Hematopoietic multipotent progenitor cell (in vitro differentiated cells): ENCODE measurements at regions not wholly inside any gene's neighbourhood (a gene's known extent, or its start where the extent isn't known, plus 50 kb on each side); places are given as distances from the start of the nearest gene placed in this dataset.
A peak's percentile ranks its signal among the peaks of the same experiment; 100 is the strongest.

Experiments
- DNase-seq, 3 donors: peaks; one replicate each; pipeline ENCODE4 v3.0.0-alpha.2; 2011 to 2015; ENCODE audit warnings: low read depth in 2 of 3, low spot score in 2 of 3

GRCh38 chr7:38002689-38003088, 82.2 kb downstream of the EPDR1 start:
- no peak for DNase-seq

DNA sequence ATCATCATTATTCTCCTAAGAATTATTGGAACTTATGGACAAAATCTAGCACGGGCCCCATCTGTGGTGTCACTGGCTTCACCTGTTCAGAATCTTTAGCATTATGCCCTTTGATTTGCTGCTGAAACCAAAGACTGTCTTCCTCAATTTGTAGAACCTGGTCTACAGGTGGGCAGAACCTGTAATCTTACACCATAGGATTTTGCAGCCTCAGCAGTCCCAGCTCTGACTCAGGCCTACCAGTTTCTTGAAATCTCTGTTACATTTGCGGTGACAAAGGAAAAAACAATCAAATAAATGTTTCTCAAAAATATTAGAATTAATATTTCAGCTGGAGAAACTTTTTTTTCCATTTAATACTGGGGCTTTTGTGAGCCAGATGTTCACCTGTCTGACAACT, 86.1 kb downstream of the EPDR1 start:
- DNase-seq, result no peak

GRCh38 chr7:38007096-38007495, 86.7 kb downstream of the EPDR1 start:
- DNase-seq, result no peak

DNA sequence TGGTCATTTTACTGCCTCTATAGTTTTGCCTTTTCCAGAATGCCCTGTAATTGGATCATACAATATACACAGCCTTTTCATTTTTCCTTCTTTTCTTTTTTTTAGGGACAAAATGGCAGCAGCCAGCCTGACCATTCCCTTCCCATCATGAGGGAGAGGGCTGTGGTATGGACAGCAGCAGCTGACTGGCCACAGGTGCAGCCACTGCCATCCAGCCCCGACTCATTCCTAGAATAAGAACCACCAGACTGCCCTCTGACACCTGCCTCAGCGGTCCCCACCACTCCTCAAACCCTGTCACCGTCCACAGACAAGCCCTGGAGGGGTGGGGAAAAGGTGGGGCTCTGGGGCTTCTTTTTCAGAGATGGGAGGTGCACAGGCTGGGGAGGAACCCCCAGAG, 92.8 kb downstream of the EPDR1 start:
- DNase-seq, result no peak

- DNase-seq, result no peak
Observed at GRCh38 chr7:38016567-38016966, 96.1 kb downstream of the EPDR1 start.

GRCh38 chr7:38017320-38017719, 96.9 kb downstream of the EPDR1 start:
- DNase-seq, result no peak

DNA sequence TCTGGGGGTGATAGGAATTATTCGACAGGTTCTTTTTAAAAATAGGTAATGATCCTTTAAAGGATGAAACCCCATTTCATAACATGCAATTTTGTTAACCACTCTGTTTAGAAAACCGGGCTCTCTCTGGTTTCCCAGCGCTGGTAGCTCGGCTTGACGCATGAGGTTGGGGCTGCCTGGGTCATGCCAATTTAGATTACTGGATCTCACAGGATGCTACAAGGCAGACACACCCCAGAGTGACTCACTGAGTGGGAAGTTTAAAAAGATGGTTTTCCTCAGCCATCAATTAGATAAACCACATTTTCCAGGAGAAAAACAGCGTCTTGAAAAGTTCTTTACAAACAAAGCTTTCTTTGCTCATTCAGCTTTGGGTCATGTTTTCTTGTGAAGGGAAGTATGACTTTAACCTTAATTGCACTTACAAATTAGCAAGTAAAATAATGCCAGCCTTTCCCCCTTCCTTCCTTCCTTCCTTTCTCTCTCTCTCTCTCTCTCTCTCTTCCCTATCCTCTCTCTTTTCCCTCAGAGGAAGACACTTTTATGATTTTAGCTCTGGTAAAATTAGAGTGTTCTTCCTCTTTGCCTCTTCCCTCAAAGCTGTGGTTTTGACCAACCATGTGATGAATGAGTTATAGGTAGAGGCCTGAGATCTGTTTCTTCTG, 99.8 kb downstream of the EPDR1 start:
- DNase-seq, result peak in 2 of 3 donors; percentile 10 to 29

DNA sequence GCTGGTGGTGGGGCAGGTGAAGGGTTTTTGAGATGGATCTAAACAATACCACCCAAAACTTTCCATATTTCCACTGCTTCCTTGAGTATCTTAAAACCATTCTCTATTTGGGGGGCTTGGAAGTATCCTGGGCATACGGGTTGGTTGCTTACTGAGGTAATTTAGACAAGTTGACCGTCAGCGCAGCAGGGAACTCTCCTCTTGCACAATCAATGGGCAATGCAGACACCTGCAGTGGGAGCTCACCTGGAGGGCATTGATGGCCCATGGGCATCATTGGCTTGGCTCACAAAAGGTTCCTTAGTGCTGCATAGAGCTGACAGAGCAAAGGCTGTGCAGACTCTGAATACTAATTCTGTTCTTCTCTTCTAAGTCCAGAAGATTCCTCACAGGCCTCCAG, 101.5 kb downstream of the EPDR1 start:
- no peak for DNase-seq

GRCh38 chr7:38025815-38026214, 105.4 kb downstream of the EPDR1 start:
- no peak for DNase-seq

DNA sequence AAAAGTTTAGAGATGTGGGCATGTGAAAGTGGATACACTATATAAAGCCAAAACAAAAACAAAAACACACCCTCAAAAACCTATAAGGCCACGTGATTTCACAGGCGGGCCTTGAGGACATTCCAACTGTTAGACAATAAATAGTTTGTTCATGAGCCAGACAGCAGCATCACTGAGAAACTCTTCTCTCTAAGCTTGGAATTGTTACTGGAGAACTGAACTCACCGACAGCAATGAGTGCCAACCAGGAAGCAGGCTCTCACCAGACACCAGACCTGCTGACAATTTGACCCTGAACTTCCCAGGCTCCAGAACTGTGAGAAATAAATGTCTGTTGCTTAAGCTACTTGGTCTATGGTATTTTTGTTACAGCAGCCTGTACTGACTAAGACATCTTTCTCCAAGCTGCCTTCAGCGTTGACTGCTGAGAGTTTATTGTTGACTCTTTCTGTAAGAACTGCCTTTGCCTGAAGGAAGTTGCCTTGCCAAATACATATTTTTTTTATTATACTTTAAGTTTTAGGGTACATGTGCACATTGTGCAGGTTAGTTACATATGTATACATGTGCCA, 107.5 kb downstream of the EPDR1 start:
- DNase-seq, result no peak

DNA sequence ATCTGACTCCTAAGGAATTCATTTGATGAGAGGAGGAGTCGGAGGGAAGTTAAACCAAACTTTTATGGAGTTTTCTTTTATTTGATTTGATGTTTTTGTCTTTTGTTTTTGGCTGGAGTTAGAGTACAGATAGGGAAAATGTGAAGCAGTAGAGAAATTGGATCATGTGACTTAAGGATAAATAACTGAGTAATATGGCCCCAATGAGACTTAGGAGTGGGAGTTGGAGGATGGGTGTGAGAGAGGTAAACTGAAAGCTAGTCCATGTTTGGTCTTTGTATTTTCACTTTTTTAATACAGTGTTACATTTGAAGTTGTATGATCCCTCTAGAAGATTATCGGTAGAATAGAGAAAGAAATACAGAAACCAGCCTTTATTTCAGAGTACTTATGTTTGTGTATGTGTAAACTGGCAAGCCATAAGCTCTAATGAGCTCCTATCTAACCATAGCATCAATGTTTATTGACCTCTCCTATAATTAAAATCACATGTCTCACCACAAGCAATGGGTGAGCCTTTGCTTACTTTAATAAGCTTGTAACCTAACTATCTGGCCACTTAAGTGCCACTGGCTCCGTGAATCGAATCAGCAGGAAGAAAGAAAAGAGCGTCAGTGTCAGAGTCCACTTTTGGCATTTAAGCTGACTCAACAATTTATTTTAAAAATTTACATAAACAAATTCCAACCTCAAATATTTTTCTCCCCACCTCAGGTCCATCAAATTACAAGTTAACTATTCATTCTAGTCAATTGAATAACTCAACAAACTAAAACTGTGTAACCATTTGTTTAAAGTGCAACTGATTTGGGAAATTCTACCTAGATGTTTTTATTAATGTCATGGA, 113.8 kb downstream of the EPDR1 start:
- no peak for DNase-seq

DNA sequence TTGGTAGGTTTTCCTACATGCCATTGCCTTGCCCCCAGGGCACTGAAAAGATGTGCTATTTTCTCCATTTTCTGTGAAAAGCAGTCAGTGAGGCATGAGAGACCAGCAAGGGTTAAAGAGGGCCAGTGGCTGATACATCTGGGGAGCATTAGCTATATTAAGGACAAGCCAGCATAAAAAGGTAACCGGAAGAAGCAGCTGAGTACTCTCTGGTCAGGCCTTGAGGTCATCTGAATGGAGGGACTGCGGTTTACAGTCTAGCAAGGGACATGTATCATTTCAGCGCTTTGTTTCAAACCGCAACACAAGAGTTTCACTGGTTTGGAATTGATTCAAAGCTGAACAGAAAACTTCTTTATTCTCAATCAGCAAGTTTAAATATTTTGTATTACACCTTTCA, 120.4 kb downstream of the EPDR1 start:
- no peak for DNase-seq

DNA sequence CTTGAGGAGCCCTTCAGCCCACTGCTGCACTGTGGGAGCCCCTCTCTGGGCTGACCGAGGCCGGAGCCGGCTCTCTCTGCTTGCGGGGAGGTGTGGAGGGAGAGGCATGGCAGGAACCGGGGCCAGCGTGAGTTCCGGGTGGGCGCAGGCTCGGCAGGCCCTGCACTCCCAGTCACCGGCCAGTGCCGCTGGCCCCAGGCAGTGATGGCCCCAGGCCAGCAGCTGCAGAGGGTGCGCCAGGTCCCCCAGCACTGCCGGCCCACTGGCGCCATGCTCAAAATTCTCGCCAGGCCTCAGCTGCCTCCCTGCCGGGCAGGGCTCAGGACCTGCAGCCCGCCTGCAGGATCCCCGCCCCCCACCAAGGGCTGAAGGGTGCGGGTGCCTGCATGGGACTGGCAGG, 128.4 kb upstream of the STARD3NL start:
- no peak for DNase-seq

- no peak for DNase-seq
Observed at GRCh38 chr7:38051311-38051710, 126.7 kb upstream of the STARD3NL start.

DNA sequence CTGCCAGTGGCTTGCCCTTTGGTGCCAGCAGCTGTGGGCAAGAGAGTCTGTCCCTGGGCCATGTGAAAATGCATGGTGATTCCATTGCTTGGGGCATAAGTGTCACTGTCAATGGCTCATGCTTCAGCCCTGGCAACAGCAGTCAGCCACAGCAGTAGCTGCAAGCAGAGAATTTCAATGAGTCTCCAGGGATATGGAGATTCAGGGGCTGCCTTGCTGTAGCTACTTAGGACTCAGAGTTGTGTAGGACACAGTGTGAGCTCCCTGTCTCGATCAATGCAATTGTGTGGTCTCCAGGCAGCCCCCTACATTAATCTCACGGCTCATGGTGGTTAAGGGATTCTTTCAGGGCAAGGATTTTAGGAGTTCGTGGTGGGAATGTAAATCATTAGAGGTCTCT, 126.3 kb upstream of the STARD3NL start:
- no peak for DNase-seq

GRCh38 chr7:38052786-38053185, 125.3 kb upstream of the STARD3NL start:
- no peak for DNase-seq

- DNase-seq, result no peak
Observed at GRCh38 chr7:38054199-38054598, 123.8 kb upstream of the STARD3NL start.

GRCh38 chr7:38057829-38058228, 120.2 kb upstream of the STARD3NL start:
- no peak for DNase-seq

- DNase-seq, result no peak
Observed at GRCh38 chr7:38060116-38060515, 117.9 kb upstream of the STARD3NL start.

DNA sequence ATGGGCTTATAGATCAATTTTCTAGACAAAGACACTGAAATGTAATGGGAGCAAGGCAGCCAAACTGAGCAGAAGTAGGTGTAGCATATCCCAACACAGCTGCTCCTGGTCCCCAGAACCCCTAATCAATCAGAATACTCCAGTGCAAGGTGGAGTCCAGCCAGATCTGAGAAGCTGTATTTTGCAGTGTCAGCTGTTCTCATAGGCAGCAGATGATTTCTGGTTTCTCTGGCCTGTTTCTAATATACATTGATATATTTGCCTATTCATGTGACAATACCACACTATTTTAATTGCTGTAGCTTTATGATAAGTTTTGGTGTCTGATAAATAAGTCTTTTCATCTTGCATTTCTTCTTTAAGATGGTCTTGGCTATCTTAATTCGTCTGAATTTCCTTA, 117.4 kb upstream of the STARD3NL start:
- no peak for DNase-seq

GRCh38 chr7:38066391-38066790, 111.7 kb upstream of the STARD3NL start:
- no peak for DNase-seq

DNA sequence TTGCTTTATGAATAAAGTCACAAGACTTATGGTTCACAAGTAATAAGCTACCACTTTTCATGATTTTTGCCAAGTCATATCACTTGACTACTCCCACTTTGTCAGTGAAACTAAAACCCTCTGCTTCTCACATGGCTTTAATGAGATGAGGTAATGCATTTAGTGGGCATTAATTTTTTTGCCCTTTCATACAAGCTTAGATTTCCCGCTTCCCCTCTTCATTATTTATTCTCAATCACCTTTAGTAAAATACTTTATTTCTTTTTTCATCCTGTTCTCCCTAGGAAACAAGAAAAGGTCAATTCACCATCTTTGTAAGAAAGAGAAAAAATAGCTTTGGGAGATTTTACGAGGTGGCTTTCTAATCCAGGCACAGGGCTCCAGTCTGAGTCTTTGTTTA, 109.6 kb upstream of the STARD3NL start:
- no peak for DNase-seq
